NCI-H446 (cell line): ENCODE measurements at regions not wholly inside any gene's neighbourhood (a gene's known extent, or its start where the extent isn't known, plus 50 kb on each side); places are given as distances from the start of the nearest gene placed in this dataset.

Source experiments
- DNase-seq, 2 experiments: peaks; one replicate each; lab custom pipeline; 2025; lab: John Stamatoyannopoulos, UW

- DNase-seq: no peak
Measured at GRCh38 chr7:22676385-22676784, 50.6 kb upstream of the IL6 start.

- no peak for DNase-seq
Measured at GRCh38 chr7:22675917-22676343, 51.1 kb upstream of the IL6 start.

GRCh38 chr7:22675421-22675820 is 51.6 kb upstream of the IL6 start:
- no peak for DNase-seq

- DNase-seq: no peak
Measured at GRCh38 chr7:22672846-22673680, 53.9 kb upstream of the IL6 start.

- no peak for DNase-seq
Measured at GRCh38 chr7:22671177-22671879, 55.7 kb upstream of the IL6 start.

- no peak for DNase-seq
Measured at GRCh38 chr7:22670422-22670815, 56.6 kb upstream of the IL6 start.

GRCh38 chr7:22669692-22670421 is 57.1 kb upstream of the IL6 start:
- no peak for DNase-seq

GRCh38 chr7:22668971-22669401 is 58.0 kb upstream of the IL6 start:
- no peak for DNase-seq

- no peak for DNase-seq
Measured at GRCh38 chr7:22667562-22668239, 59.3 kb upstream of the IL6 start.

- no peak for DNase-seq
Measured at GRCh38 chr7:22667187-22667561, 59.8 kb upstream of the IL6 start.

- DNase-seq: no peak
Measured at GRCh38 chr7:22666732-22667131, 60.3 kb upstream of the IL6 start.

- DNase-seq: no peak
Measured at GRCh38 chr7:22665923-22666322, 61.1 kb upstream of the IL6 start.

- DNase-seq: no peak
Measured at GRCh38 chr7:22664988-22665798, 61.8 kb upstream of the IL6 start.

GRCh38 chr7:22663721-22664120 is 63.3 kb upstream of the IL6 start:
- no peak for DNase-seq

GRCh38 chr7:22663357-22663718 is 63.7 kb upstream of the IL6 start:
- no peak for DNase-seq

GRCh38 chr7:22662556-22663356 is 64.2 kb upstream of the IL6 start:
- DNase-seq: no peak

- DNase-seq: no peak
Measured at GRCh38 chr7:22662036-22662435, 65.0 kb upstream of the IL6 start.

GRCh38 chr7:22660732-22661131 is 66.3 kb upstream of the IL6 start:
- DNase-seq: no peak

GRCh38 chr7:22660293-22660692 is 66.7 kb upstream of the IL6 start:
- DNase-seq: no peak

- no peak for DNase-seq
Measured at GRCh38 chr7:22659741-22660140, 67.3 kb upstream of the IL6 start.

GRCh38 chr7:22658031-22658430 is 69.0 kb upstream of the IL6 start:
- DNase-seq: no peak
